ENCODE measurements at regions not wholly inside any gene's neighbourhood (a gene's known extent, or its start where the extent isn't known, plus 50 kb on each side); places are given as distances from the start of the nearest gene placed in this dataset.

DNA sequence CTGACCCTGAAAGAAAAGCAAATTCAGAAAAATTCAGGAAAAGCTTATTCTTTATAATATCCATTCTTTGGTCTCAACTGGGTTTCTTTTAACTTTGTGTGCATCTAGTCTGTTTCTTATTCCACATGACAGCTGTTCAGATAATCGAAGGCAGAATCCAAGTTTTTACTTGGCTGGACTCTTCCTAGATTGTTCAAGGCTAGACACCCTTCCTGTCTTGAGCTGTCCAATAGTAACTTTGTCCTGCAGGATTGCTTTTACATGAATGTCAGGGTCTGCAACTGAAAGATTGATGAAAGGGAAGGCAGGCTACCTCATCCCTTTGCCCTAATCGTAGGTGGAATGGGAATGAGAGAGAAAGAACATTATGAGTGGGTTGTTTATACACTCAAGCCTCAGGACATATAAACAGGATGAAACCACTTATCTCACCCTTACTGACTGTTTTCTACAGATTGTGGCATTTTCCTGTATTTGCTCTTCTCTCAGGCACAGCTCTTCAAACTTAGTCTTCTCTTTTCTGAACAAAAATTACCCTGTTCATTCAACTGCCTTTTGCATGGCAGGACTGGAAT is 76.9 kb downstream of the LEPR start:
- TF ChIP-seq, protein P1, sequence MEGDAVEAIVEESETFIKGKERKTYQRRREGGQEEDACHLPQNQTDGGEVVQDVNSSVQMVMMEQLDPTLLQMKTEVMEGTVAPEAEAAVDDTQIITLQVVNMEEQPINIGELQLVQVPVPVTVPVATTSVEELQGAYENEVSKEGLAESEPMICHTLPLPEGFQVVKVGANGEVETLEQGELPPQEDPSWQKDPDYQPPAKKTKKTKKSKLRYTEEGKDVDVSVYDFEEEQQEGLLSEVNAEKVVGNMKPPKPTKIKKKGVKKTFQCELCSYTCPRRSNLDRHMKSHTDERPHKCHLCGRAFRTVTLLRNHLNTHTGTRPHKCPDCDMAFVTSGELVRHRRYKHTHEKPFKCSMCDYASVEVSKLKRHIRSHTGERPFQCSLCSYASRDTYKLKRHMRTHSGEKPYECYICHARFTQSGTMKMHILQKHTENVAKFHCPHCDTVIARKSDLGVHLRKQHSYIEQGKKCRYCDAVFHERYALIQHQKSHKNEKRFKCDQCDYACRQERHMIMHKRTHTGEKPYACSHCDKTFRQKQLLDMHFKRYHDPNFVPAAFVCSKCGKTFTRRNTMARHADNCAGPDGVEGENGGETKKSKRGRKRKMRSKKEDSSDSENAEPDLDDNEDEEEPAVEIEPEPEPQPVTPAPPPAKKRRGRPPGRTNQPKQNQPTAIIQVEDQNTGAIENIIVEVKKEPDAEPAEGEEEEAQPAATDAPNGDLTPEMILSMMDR (IDR thresholded peaks at IDR 0.05; ENCODE audit: low read depth, low read length): no peak
- no peak for DNase-seq (ENCODE audit: extremely low read depth, low read depth)

DNA sequence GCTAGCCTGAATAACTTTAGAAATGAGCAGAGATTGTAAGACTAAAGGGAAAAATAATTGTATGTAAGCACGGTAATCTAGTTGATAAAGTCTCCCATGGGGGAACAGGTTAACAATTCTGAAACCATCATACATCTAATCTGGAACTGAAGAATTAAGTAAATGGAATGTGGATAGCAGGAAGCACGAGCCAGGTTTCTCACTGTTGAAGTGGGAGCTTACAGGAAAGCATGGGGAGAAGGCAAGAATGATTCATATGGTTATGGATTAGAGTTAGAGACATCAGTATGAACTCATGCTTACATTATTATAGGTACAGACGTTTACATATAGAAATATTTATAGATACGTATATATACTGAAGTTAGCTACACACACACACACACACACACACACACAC is 83.0 kb downstream of the LEPR start:
- TF ChIP-seq, protein P1 (IDR thresholded peaks at IDR 0.05; ENCODE audit: low read depth, low read length): no peak
- no peak for DNase-seq (ENCODE audit: extremely low read depth, low read depth)

DNA sequence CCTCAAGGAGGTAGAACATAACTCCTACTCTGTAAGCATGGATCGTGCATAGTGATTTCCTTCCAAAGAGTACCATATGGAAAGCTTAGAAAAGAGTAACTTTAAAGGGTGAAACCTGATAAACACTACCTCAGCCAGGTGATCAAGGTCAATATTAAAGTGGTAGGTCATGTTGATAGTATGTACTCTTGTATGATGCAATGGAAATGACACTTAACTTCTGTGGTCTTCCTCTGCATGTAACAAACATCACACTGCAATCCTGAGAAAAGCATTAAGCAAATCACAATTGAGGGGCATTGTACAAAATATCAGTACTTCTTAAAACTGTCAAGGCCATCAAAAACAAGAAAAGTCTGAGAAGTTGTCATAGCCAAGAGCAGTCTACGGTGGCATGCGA is 83.8 kb downstream of the LEPR start:
- no peak for DNase-seq (ENCODE audit: extremely low read depth, low read depth)
- TF ChIP-seq, protein P1 (IDR thresholded peaks at IDR 0.05; ENCODE audit: low read depth, low read length): no peak

DNA sequence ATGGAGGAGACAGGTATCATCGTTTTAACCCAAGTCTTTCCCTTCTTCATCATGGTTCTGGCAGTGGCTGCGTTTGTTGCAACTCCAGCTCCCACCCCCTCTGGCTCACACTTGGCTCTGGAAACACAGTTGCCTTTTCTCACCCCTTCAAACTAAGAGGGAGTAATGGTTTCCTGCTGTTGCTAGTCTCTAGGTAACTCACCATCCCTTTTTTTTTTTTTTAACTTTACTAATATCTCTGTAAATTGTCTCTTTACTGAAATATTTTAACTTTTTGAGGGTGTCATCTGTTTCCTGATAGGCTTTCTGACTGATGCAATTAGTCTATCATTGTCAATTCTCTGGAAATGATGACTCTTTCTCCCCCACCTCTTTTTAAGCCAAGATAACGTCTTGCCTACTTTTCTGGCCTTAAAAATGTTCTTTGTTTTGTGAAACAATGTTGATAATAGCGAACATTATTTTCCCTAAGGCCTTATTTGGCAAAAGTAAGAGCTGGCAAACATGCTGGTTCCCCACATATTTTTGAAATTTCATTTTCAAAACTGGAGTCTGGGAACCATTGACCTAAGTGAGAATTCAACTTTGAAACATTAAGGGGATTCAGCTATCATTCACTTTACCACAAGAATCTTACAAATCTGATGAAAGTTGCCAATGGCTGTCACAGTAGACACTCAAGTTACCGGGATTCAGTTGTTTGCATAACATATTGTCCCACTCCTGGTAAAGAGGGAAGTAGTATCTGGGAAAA is 85.3 kb downstream of the LEPR start:
- DNase-seq (ENCODE audit: extremely low read depth, low read depth): no peak
- TF ChIP-seq, protein P1 (IDR thresholded peaks at IDR 0.05; ENCODE audit: low read depth, low read length): no peak

DNA sequence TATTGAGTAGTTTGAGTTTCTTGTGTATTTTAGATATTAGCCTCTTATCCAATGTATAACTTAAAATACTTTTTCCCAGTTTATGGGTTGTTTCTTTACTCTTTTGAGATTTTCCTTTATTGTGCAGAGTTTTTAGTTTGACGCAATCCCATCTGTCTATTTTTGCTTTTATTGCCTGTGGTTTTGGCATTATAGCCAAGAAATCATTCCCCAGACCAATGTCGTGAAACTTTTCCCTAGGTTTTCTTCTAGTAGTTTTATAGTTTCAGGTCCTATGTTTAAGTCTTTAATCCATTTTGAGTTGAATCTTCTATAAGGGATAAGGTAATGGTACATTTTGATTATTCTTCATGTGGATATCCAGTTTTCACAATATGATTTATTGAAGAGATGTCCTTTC is 87.6 kb downstream of the LEPR start:
- no peak for DNase-seq (ENCODE audit: extremely low read depth, low read depth)
- TF ChIP-seq, protein P1 (IDR thresholded peaks at IDR 0.05; ENCODE audit: low read depth, low read length): no peak

DNA sequence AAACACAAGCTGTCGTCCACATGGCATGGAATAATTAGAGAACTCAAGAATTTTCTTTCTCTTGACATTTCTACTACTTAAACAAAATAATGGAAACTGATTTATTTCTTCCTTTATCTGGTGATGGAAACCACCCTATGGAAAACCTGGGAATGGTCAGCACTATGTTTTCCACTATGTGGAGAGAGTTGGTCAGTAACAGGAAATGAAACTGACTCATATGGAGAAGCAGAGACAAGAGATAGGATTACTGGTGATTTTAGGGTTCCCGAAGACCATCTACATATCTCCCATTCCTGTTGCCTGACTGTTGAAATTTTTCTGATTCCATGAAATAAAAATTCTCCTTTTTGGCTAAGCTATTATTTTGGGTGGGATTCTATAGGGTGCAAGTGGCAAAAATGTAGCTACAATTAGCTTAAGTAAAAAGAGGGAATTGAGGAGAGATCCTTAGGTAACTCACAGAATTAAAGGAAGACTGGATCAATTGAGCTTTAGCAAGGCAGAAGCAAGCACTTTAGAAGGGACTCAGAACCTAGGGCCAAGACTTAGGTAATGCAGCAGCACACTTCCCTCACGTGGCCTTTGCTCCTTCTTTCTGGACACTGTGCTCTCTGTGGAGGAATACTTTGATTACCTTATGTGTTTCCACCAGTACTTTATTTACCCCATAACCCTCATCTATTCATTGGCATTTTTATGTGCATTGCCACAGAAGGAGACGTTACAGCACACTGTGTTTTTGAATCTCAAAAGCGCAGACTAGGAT is 89.6 kb downstream of the LEPR start:
- no peak for DNase-seq (ENCODE audit: extremely low read depth, low read depth)
- TF ChIP-seq, protein P1 (IDR thresholded peaks at IDR 0.05; ENCODE audit: low read depth, low read length): no peak

DNA sequence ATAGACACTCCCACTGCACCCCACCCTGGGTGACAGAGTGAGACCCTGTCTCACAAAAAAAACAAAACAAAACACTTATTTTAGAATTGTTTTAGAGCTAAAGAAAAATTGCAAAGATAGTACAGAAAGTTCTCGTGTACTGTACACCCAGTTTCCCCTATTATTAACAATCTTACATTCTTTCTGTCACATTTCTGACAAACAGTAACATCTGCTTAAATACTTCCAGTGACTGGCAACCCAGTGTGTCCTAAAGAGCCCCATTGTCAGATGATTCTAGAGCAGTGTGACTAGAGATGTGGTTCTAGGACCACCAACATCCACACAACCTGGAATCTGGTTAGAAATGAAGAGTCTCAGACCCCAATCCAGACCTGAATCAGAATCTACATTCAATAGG is 90.5 kb downstream of the LEPR start:
- TF ChIP-seq, protein P1 (IDR thresholded peaks at IDR 0.05; ENCODE audit: low read depth, low read length): no peak
- no peak for DNase-seq (ENCODE audit: extremely low read depth, low read depth)
